ENCODE measurements at regions not wholly inside any gene's neighbourhood (a gene's known extent, or its start where the extent isn't known, plus 50 kb on each side); places are given as distances from the start of the nearest gene placed in this dataset.

DNA sequence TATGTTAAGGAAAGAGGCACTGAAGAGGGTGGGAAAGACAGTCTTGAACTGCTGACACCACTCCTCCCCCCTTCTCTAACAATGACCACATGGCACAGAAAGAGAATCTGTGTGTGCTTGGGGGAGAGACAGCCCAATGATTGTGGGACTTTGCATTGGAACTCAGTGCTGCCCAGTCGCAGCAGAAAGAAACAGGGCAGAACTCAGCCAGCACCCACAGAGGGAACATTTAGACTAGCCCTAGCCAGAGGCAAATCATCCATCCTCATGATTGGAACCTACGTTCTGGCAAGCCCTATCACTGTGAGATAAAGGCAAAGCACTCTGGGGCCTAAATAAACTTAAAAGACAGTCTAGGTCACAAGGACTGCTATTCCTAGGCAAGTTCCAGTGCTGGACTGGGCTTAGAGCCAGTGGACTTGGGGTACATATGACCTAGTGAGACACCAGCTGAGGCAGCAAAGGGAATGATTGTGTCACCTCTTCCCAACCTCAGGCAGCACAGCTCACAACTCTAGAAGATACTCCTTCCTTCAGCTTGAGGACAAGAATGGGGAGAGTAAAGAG lies 132.8 kb upstream of the S100G start:
- no peak overlapping the region for H2AFZ ChIP-seq
- no peaks in the 10 kb centered on the region for H3K9me2 ChIP-seq (replicated peaks; ENCODE audit: insufficient read depth)
- no peaks in the 10 kb centered on the region for H4K20me1 ChIP-seq (ENCODE audit: insufficient read depth, poor library complexity, severe bottlenecking)
- no peaks in the 10 kb centered on the region for H3K9me3 ChIP-seq (ENCODE audit: low read depth)
- no peak for DNase-seq (ENCODE audit: low spot score)
- H3K4me2 ChIP-seq, result no peak overlapping the region
- 71% methylated on average over 2 of the region's 2 CpGs for WGBS (ENCODE audit: low lambda C conversion rate, missing lambda C conversion rate)
- H3K27me3 ChIP-seq, result no peaks in the 10 kb centered on the region
- H3K36me3 ChIP-seq (replicated peaks; ENCODE audit: insufficient read depth, low read depth), result no peaks in the 10 kb centered on the region
- H3K27ac ChIP-seq, result no peak overlapping the region
- H3K79me2 ChIP-seq, result no peaks in the 10 kb centered on the region
- H3K4me3 ChIP-seq, result no peak overlapping the region
- TF ChIP-seq, protein P1, sequence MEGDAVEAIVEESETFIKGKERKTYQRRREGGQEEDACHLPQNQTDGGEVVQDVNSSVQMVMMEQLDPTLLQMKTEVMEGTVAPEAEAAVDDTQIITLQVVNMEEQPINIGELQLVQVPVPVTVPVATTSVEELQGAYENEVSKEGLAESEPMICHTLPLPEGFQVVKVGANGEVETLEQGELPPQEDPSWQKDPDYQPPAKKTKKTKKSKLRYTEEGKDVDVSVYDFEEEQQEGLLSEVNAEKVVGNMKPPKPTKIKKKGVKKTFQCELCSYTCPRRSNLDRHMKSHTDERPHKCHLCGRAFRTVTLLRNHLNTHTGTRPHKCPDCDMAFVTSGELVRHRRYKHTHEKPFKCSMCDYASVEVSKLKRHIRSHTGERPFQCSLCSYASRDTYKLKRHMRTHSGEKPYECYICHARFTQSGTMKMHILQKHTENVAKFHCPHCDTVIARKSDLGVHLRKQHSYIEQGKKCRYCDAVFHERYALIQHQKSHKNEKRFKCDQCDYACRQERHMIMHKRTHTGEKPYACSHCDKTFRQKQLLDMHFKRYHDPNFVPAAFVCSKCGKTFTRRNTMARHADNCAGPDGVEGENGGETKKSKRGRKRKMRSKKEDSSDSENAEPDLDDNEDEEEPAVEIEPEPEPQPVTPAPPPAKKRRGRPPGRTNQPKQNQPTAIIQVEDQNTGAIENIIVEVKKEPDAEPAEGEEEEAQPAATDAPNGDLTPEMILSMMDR (IDR thresholded peaks at IDR 0.05; ENCODE audit: poor library complexity), result no peak
- TF ChIP-seq EZH2 (IDR thresholded peaks at IDR 0.05; ENCODE audit: borderline replicate concordance) (no peak), EZH2phosphoT487 (IDR thresholded peaks at IDR 0.05; ENCODE audit: low read depth, severe bottlenecking, unreplicated experiment) (no peak)
- H3K4me1 ChIP-seq (ENCODE audit: insufficient read depth), result peaks cover 11% of the 10 kb centered on the region

GRCh38 chrX:16518131-16518530 lies 131.8 kb upstream of the S100G start:
- no peak for DNase-seq (ENCODE audit: low spot score)
- H3K9me2 ChIP-seq (replicated peaks; ENCODE audit: insufficient read depth), result no peaks in the 10 kb centered on the region
- H3K27ac ChIP-seq, result no peak overlapping the region
- no peaks in the 10 kb centered on the region for H3K36me3 ChIP-seq (replicated peaks; ENCODE audit: insufficient read depth, low read depth)
- no peaks in the 10 kb centered on the region for H3K79me2 ChIP-seq
- 95% methylated on average over 3 of the region's 3 CpGs for WGBS (ENCODE audit: low lambda C conversion rate, missing lambda C conversion rate)
- TF ChIP-seq, protein P1 (IDR thresholded peaks at IDR 0.05; ENCODE audit: poor library complexity), result no peak
- TF ChIP-seq EZH2 (IDR thresholded peaks at IDR 0.05; ENCODE audit: borderline replicate concordance) (no peak), EZH2phosphoT487 (IDR thresholded peaks at IDR 0.05; ENCODE audit: low read depth, severe bottlenecking, unreplicated experiment) (no peak)
- H3K9me3 ChIP-seq (ENCODE audit: low read depth), result no peaks in the 10 kb centered on the region
- no peak overlapping the region for H3K4me3 ChIP-seq
- no peak overlapping the region for H2AFZ ChIP-seq
- no peaks in the 10 kb centered on the region for H3K27me3 ChIP-seq
- H3K4me2 ChIP-seq, result no peak overlapping the region
- peaks cover 1% of the 10 kb centered on the region for H3K4me1 ChIP-seq (ENCODE audit: insufficient read depth)
- no peaks in the 10 kb centered on the region for H4K20me1 ChIP-seq (ENCODE audit: insufficient read depth, poor library complexity, severe bottlenecking)

DNA sequence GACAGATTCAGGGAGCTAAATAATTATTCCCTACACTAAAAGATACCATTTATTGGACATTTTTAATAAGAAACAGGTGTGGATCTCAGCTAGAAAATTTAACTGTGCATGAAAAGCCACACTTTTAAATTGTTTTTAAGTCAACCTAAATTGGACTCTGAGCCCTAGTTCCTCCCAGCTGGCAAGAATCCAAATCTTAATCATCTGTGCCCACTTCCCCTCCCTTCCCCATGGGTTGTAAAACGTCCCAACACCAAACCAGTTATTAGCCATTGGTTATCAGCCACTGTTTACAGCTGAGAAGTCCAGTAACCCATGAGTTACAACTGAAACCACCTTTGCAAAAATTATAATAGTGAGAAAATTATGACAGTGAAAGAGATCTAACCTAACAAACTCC lies 125.6 kb upstream of the S100G start:
- WGBS (ENCODE audit: low lambda C conversion rate, missing lambda C conversion rate), result 14% methylated on average over 1 of the region's 1 CpG
- no peaks in the 10 kb centered on the region for H3K27me3 ChIP-seq
- no peaks in the 10 kb centered on the region for H3K36me3 ChIP-seq (replicated peaks; ENCODE audit: insufficient read depth, low read depth)
- H3K4me2 ChIP-seq, result peak overlapping the region; percentile 4
- no peaks in the 10 kb centered on the region for H3K9me3 ChIP-seq (ENCODE audit: low read depth)
- H3K27ac ChIP-seq, result peak overlapping the region; percentile 8
- H2AFZ ChIP-seq, result no peak overlapping the region
- H3K9me2 ChIP-seq (replicated peaks; ENCODE audit: insufficient read depth), result no peaks in the 10 kb centered on the region
- DNase-seq (ENCODE audit: low spot score), result peak; percentile 43
- no peak overlapping the region for H3K4me3 ChIP-seq
- H3K4me1 ChIP-seq (ENCODE audit: insufficient read depth), result no peaks in the 10 kb centered on the region
- no peaks in the 10 kb centered on the region for H3K79me2 ChIP-seq
- H4K20me1 ChIP-seq (ENCODE audit: insufficient read depth, poor library complexity, severe bottlenecking), result no peaks in the 10 kb centered on the region
- TF ChIP-seq EZH2phosphoT487 (IDR thresholded peaks at IDR 0.05; ENCODE audit: low read depth, severe bottlenecking, unreplicated experiment), result no peak
- TF ChIP-seq, protein P1 (IDR thresholded peaks at IDR 0.05; ENCODE audit: poor library complexity), result no peak
- TF ChIP-seq EZH2 (IDR thresholded peaks at IDR 0.05; ENCODE audit: borderline replicate concordance), result no peak
